K562 (cell line): ENCODE measurements at regions not wholly inside any gene's neighbourhood (a gene's known extent, or its start where the extent isn't known, plus 50 kb on each side); places are given as distances from the start of the nearest gene placed in this dataset.

Source experiments
- ARID1B ChIP-seq: fragments of 450-650 bp; IDR thresholded peaks from 2 replicates; pipeline ENCODE4 v1.6.1; 2016; ENCODE audit warnings: antibody characterized with exemption, mild to moderate bottlenecking, inconsistent platforms
- ATF6 ChIP-seq: sonication (generic); formaldehyde crosslinking; IDR thresholded peaks from 2 replicates; pipeline ENCODE4 v1.4.0; 2020; ENCODE audit warnings: mild to moderate bottlenecking, missing genetic modification reagents
- HMGXB4 ChIP-seq: sonication (generic); formaldehyde crosslinking; IDR thresholded peaks from 2 replicates; pipeline ENCODE4 v1.8.1; 2023; ENCODE audit warnings: mild to moderate bottlenecking, missing genetic modification reagents
- HSF4 ChIP-seq: fragments of 250-450 bp; sonication (Bioruptor Pico); IDR thresholded peaks from 2 replicates; pipeline ENCODE4 v2.1.2; 2022; ENCODE audit warnings: mild to moderate bottlenecking, moderate library complexity, borderline replicate concordance
- IRF9 ChIP-seq: fragments of 450-650 bp; IDR thresholded peaks from 2 replicates; pipeline ENCODE4 v1.6.1; 2016; ENCODE audit warnings: missing biosample characterization, missing genetic modification characterization
- MAZ ChIP-seq, 2 experiments: fragments of 450-650 bp in 1 of 2; sonication (generic) in 1 of 2; formaldehyde crosslinking; IDR thresholded peaks in 1 of 2; conservative IDR thresholded peaks in 1 of 2; 2 replicates each; pipeline versions ENCODE4 v1.4.0 to v1.5.0; 2020; ENCODE audit warnings: mild to moderate bottlenecking in 1 of 2, missing genetic modification reagents in 1 of 2
- MBD2 ChIP-seq: sonication (generic); IDR thresholded peaks from 2 replicates; pipeline ENCODE4 v1.6.1; 2016; ENCODE audit warnings: low read depth, borderline replicate concordance
- NELFE ChIP-seq: IDR thresholded peaks from 2 replicates; pipeline ENCODE4 v1.6.1; 2011; ENCODE audit warnings: mild to moderate bottlenecking; ENCODE audit not compliant: insufficient read depth, insufficient read length
- TRIM28 ChIP-seq: fragments of 450-650 bp; IDR thresholded peaks from 2 replicates; pipeline ENCODE4 v1.6.1; 2017
- ZNF316 ChIP-seq: fragments of 450-650 bp; IDR thresholded peaks from 2 replicates; pipeline ENCODE4 v1.6.1; 2016
- ZNF79 ChIP-seq: fragments of 250-450 bp; sonication (Bioruptor Pico); IDR thresholded peaks from 2 replicates; pipeline ENCODE4 v1.4.0; 2020; ENCODE audit warnings: low read depth, mild to moderate bottlenecking, moderate library complexity

GRCh38 chr1:100799548-100799947 is 80.0 kb downstream of the VCAM1 start (continued):
- TF ChIP-seq IRF9: no peak
- no peak for TF ChIP-seq HSF4 (CRISPR knock-in tag)
- no peak for TF ChIP-seq MAZ (CRISPR knock-in tag; conservative IDR thresholded peaks at IDR 0.05 in 1 of 2, IDR thresholded peaks at IDR 0.05 in 1 of 2)
- no peak for TF ChIP-seq ZNF316
- no peak for TF ChIP-seq ZNF79 (CRISPR knock-in tag)
- no peak for TF ChIP-seq MBD2
- TF ChIP-seq ARID1B: no peak
- no peak for TF ChIP-seq NELFE
- TF ChIP-seq HMGXB4: no peak
- TF ChIP-seq TRIM28: no peak
- TF ChIP-seq ATF6 (CRISPR knock-in tag): no peak
